ENCODE measurements at regions not wholly inside any gene's neighbourhood (a gene's known extent, or its start where the extent isn't known, plus 50 kb on each side); places are given as distances from the start of the nearest gene placed in this dataset.

- no peaks in the 10 kb centered on the region for H3K36me3 Mint-ChIP-seq
- peak; percentile 91 for ATAC-seq
- H3K4me3 Mint-ChIP-seq: peak overlapping the region; percentile 27 to 80 (median 58)
- peak in 8 of 10 donors; percentile 8 to 65 (median 43) for DNase-seq
- H3K27ac Mint-ChIP-seq: peak overlapping the region; percentile 50 to 90 (median 80)
- H3K27me3 Mint-ChIP-seq: peaks cover 0 to under 1% (median 0%) of the 10 kb centered on the region in 5 donors
- POLR2A ChIA-PET: interaction anchor here (0.6 to 1.0 kb wide), 3 partner anchors 28 to 102 kb away, joined by 3 to 5 read pairs (median 3); partner anchors contain the start of gene JUN
- H3K9me3 Mint-ChIP-seq: no peaks in the 10 kb centered on the region
- H3K4me1 Mint-ChIP-seq: peaks cover 37 to 68% (median 56%) of the 10 kb centered on the region in 4 donors
Observed at GRCh38 chr1:58885998-58886397, 102.2 kb upstream of the JUN start.

DNA sequence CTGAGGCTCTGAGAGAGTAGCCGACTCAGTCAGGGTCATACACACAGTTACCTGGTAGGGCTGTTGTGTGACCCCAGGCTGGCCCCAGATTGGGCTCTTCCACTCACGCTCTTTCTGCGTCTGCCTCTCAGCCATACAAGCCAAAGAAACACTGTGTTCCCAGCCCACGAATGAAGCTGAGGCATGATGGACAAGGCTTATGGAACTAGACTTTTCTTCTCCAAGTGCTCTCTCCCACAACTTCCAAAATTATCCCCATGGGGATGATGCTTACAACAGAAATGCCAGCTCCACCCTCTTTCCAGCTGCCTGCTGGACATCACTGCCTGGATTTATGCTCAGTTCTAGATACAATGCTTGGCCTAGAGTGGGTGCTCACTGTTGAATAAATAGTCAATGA, 102.8 kb upstream of the JUN start:
- POLR2A ChIA-PET: interaction anchor here (0.6 to 1.0 kb wide), 3 partner anchors 28 to 103 kb away, joined by 3 to 5 read pairs (median 3); partner anchors contain the start of gene JUN
- peak overlapping the region in 6 of 10 donors; percentile 1 to 76 (median 52) for H3K4me3 Mint-ChIP-seq

DNA sequence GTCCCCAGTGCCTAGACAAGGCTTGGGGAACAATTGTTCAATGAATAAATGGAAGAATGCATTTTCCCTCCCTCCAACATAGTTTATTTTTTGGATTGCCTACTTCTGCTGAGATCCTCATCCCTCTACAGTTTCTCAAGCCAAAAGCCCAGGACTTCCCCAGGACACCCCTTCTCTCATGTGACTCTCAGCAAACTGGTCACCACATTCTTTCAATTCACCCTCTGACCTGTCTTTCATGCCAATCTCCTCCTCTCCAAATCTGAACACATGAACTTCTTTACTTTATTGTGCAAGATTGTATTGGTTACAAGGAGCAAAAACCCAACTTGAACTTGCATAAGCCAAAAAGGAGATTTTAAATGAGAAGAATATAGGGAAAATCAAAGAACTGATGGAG, 103.2 kb upstream of the JUN start:
- Mint-ChIP-seq H3K36me3 (no peaks in the 10 kb centered on the region), H3K4me1 (peaks cover 40 to 71% (median 55%) of the 10 kb centered on the region in 4 donors), H3K27ac (peak overlapping the region in 8 of 10 donors; percentile 1 to 79 (median 68)), H3K9me3 (no peaks in the 10 kb centered on the region), H3K4me3 (peak overlapping the region in 6 of 10 donors; percentile 1 to 76 (median 52)), H3K27me3 (peaks cover 0 to 2% (median 0%) of the 10 kb centered on the region in 5 donors)
- DNase-seq (no peak), ATAC-seq (no peak)
- POLR2A ChIA-PET: no interaction called here

More for the DNA sequence above, 102.8 kb upstream of the JUN start:
- no peaks in the 10 kb centered on the region for H3K9me3 Mint-ChIP-seq
- no peak for ATAC-seq
- peaks cover 40 to 72% (median 56%) of the 10 kb centered on the region in 4 donors for H3K4me1 Mint-ChIP-seq
- H3K27ac Mint-ChIP-seq: peak overlapping the region in 9 of 10 donors; percentile 1 to 90 (median 72)
- no peaks in the 10 kb centered on the region for H3K36me3 Mint-ChIP-seq
- DNase-seq: no peak
- H3K27me3 Mint-ChIP-seq: peaks cover 0 to 2% (median 0%) of the 10 kb centered on the region in 5 donors

DNA sequence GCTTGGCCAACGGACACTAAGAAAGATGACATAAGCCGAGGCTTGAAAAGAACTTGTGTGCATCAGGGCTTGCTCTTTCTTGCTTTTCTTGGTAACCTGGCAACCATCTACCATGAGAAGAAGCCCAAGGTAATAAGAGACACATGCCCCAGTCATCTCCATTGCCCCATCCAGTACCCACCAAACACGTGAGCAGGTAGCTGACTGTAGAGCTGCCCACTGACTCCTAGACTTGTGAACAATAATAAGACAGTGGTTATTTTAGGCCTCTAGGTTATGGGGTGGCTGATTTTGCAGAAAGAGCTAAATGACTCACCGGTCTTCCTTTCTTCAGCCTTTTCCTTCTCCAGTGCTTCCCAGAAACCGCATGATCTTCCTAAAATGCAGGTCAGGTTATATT, 105.0 kb upstream of the JUN start:
- POLR2A ChIA-PET: no interaction called here
- H3K9me3 Mint-ChIP-seq: no peaks in the 10 kb centered on the region
- H3K4me3 Mint-ChIP-seq: no peak overlapping the region
- peaks cover 42 to 62% (median 47%) of the 10 kb centered on the region in 4 donors for H3K4me1 Mint-ChIP-seq
- H3K36me3 Mint-ChIP-seq: no peaks in the 10 kb centered on the region
- H3K27me3 Mint-ChIP-seq: peaks cover 0 to 4% (median 2%) of the 10 kb centered on the region in 5 donors
- ATAC-seq (no peak), DNase-seq (no peak)
- H3K27ac Mint-ChIP-seq: peak overlapping the region in 3 of 10 donors; percentile 15 to 70 (median 32)

DNA sequence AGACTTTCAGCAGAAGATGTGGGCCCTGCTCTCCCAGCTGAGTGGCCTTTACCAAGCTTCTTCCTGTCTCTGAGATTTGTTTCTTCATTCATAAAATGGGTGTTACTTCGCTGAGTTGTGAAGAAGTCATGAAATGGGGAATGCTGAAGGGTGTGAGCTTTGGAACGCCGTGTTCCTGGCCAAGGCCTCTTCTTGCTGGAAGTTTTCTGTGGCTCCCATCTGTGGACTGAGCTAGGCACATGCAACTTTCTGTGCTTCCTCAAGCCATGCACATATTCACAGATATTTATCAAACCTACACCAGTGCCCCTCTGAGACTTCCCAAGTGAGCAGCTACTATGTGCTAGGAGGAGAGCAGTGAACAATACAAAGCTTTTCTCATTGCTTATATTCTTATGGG, 106.3 kb upstream of the JUN start:
- Mint-ChIP-seq H3K4me1 (peaks cover 38 to 53% (median 39%) of the 10 kb centered on the region in 4 donors), H3K27me3 (peaks cover 0 to 4% (median 2%) of the 10 kb centered on the region in 5 donors), H3K36me3 (no peaks in the 10 kb centered on the region), H3K9me3 (no peaks in the 10 kb centered on the region), H3K4me3 (peak overlapping the region in 1 of 10 donors; percentile 20), H3K27ac (peak overlapping the region in 2 of 10 donors; percentile 8 to 14)
- POLR2A ChIA-PET: interaction anchor here (0.6 to 0.8 kb wide), 3 partner anchors 13 to 810 kb away, joined by 3 read pairs; no protein-coding TSS in a partner anchor
- ATAC-seq: no peak
- DNase-seq: no peak

GRCh38 chr1:58890609-58891008, 106.8 kb upstream of the JUN start:
- POLR2A ChIA-PET: interaction anchor here (0.6 to 0.8 kb wide), 3 partner anchors 13 to 809 kb away, joined by 3 read pairs; no protein-coding TSS in a partner anchor
- Mint-ChIP-seq H3K36me3 (no peaks in the 10 kb centered on the region), H3K27me3 (peaks cover 0 to 4% (median 2%) of the 10 kb centered on the region in 5 donors), H3K4me1 (peaks cover 37 to 53% (median 39%) of the 10 kb centered on the region in 4 donors), H3K9me3 (no peaks in the 10 kb centered on the region), H3K4me3 (no peak overlapping the region), H3K27ac (no peak overlapping the region)
- ATAC-seq (no peak), DNase-seq (no peak)

GRCh38 chr1:58891347-58891746, 107.5 kb upstream of the JUN start:
- Mint-ChIP-seq H3K4me3 (no peak overlapping the region), H3K4me1 (peaks cover 33 to 52% (median 39%) of the 10 kb centered on the region in 4 donors), H3K27ac (peak overlapping the region in 1 of 10 donors; percentile 2), H3K36me3 (no peaks in the 10 kb centered on the region), H3K9me3 (no peaks in the 10 kb centered on the region), H3K27me3 (peaks cover 0 to 4% (median 2%) of the 10 kb centered on the region in 5 donors)
- no peak for ATAC-seq
- POLR2A ChIA-PET: interaction anchor here (1.1 kb wide), 1 partner anchor 10 kb away, joined by 3 read pairs; no protein-coding TSS in a partner anchor
- DNase-seq: no peak

GRCh38 chr1:58893257-58893869, 109.5 kb upstream of the JUN start:
- H3K4me3 Mint-ChIP-seq: no peak overlapping the region
- DNase-seq (no peak), ATAC-seq (no peak)
- H3K27me3 Mint-ChIP-seq: peaks cover 0 to 4% (median 2%) of the 10 kb centered on the region in 5 donors
- no peak overlapping the region for H3K27ac Mint-ChIP-seq
- no peaks in the 10 kb centered on the region for H3K9me3 Mint-ChIP-seq
- H3K4me1 Mint-ChIP-seq: peaks cover 24 to 38% (median 29%) of the 10 kb centered on the region in 4 donors
- POLR2A ChIA-PET: no interaction called here
- no peaks in the 10 kb centered on the region for H3K36me3 Mint-ChIP-seq

- Mint-ChIP-seq H3K27ac (no peak overlapping the region), H3K9me3 (no peaks in the 10 kb centered on the region), H3K4me3 (no peak overlapping the region), H3K27me3 (peaks cover 0 to 4% (median 2%) of the 10 kb centered on the region in 5 donors), H3K36me3 (no peaks in the 10 kb centered on the region), H3K4me1 (peaks cover 15 to 33% (median 19%) of the 10 kb centered on the region in 4 donors)
- POLR2A ChIA-PET: interaction anchor here (1.0 kb wide), 1 partner anchor 112 kb away, joined by 3 read pairs; the partner anchor contains the start of gene JUN
- ATAC-seq (no peak), DNase-seq (no peak)
Observed at GRCh38 chr1:58895082-58895481, 111.2 kb upstream of the JUN start.

DNA sequence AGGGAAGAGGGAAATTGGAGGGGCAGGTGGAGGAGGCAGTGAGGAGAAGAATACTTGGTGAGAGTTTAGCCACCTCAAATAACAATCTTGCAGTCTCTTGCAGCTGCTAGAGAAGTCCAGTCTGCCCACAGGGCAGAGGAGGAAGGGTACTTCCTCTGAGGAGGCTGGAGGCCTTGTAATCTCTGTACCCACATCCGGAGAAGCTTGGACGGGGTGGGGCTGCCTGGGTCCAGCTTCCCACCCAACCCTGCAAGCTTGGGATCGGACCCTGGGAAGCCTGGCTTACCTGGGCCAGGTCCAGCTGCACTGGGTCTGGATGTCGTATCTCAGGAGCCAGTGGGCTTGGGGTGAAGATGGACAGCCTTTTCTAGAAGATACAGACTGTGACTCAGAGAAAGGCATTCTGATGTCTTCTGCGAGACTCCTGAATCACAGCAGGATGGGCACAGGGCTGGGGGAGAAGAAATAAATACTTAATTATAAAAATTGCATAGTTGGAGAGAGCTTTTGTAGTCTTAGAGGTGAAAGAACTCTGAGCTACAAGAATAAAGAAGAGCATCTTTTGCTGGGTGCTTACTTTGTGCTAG, 111.8 kb upstream of the JUN start:
- no peak for DNase-seq
- ATAC-seq: no peak
- Mint-ChIP-seq H3K4me3 (peak overlapping the region in 1 of 10 donors; percentile 26), H3K9me3 (no peaks in the 10 kb centered on the region), H3K27ac (peak overlapping the region in 1 of 10 donors; percentile 65), H3K27me3 (peaks cover 0 to 4% (median 2%) of the 10 kb centered on the region in 5 donors), H3K36me3 (no peaks in the 10 kb centered on the region), H3K4me1 (peaks cover 15 to 33% (median 18%) of the 10 kb centered on the region in 4 donors)
- POLR2A ChIA-PET: interaction anchor here (1.0 kb wide), 2 partner anchors 38 to 112 kb away, joined by 3 read pairs; partner anchors contain the start of gene JUN

- Mint-ChIP-seq H3K36me3 (no peaks in the 10 kb centered on the region), H3K4me1 (peaks cover 11 to 31% (median 16%) of the 10 kb centered on the region in 4 donors), H3K9me3 (no peaks in the 10 kb centered on the region), H3K4me3 (peak overlapping the region in 1 of 10 donors; percentile 26), H3K27ac (peak overlapping the region in 1 of 10 donors; percentile 65), H3K27me3 (peaks cover 0 to 4% (median 2%) of the 10 kb centered on the region in 5 donors)
- no peak for ATAC-seq
- POLR2A ChIA-PET: interaction anchor here (1.0 kb wide), 1 partner anchor 39 kb away, joined by 3 read pairs; no protein-coding TSS in a partner anchor
- no peak for DNase-seq
Observed at GRCh38 chr1:58896246-58897183, 112.7 kb upstream of the JUN start.

All from naive thymus-derived CD8-positive, alpha-beta T cell (primary cell).